ENCODE measurements at regions not wholly inside any gene's neighbourhood (a gene's known extent, or its start where the extent isn't known, plus 50 kb on each side); places are given as distances from the start of the nearest gene placed in this dataset.
A peak's percentile ranks its signal among the peaks of the same experiment; 100 is the strongest.

DNA sequence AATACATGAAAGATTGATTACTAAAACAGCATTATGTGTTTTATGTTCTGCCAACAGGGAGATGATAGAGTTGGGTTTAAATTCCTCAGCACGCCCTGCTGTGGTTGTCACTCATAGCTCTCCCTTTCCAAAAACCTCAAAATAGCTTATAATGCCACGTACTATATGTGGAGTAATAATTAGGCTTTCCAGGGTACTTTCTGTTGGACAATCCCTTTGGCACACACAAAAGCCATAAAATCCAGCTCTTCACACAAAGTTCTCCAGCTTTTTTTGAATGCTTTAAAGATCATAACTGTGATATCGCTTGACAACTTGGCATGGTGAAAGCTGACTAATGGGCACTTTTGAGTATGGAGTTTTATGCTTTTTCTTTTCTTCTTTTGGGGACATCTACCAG lies 145.3 kb upstream of the DCN start:
- intact Hi-C loops (cut with DNase I; ENCODE audit: low total_unique reads) = loop anchor here (5.0 kb wide), 1 partner anchor 151 kb away; no protein-coding TSS in a partner anchor
- no peaks in the 10 kb centered on the region for H3K4me1 ChIP-seq

GRCh38 chr12:91327131-91327530 lies 144.5 kb upstream of the DCN start:
- DNase-seq = no peak
- H3K27me3 ChIP-seq = no peaks in the 10 kb centered on the region
- no peak for TF ChIP-seq CTCF (IDR thresholded peaks at IDR 0.05)
- TF ChIP-seq POLR2A (IDR thresholded peaks at IDR 0.05) = no peak
- intact Hi-C loops (cut with DNase I; ENCODE audit: low total_unique reads) = loop anchor here (5.0 kb wide), 1 partner anchor 150 kb away; no protein-coding TSS in a partner anchor
- H3K4me1 ChIP-seq = no peaks in the 10 kb centered on the region
- H3K36me3 ChIP-seq = no peaks in the 10 kb centered on the region
- H3K4me3 ChIP-seq = peak overlapping the region in 1 of 2 donors; percentile 13
- H3K9me3 ChIP-seq = no peaks in the 10 kb centered on the region
- H3K27ac ChIP-seq = peak overlapping the region; percentile 81 to 87

More for the DNA sequence above, 145.3 kb upstream of the DCN start:
- H3K36me3 ChIP-seq = no peaks in the 10 kb centered on the region
- no peak overlapping the region for H3K4me3 ChIP-seq
- H3K27me3 ChIP-seq = no peaks in the 10 kb centered on the region
- H3K9me3 ChIP-seq = no peaks in the 10 kb centered on the region
- H3K27ac ChIP-seq = peak overlapping the region; percentile 81 to 87
- TF ChIP-seq POLR2A (IDR thresholded peaks at IDR 0.05) (no peak), CTCF (IDR thresholded peaks at IDR 0.05) (no peak)
- no peak for DNase-seq

DNA sequence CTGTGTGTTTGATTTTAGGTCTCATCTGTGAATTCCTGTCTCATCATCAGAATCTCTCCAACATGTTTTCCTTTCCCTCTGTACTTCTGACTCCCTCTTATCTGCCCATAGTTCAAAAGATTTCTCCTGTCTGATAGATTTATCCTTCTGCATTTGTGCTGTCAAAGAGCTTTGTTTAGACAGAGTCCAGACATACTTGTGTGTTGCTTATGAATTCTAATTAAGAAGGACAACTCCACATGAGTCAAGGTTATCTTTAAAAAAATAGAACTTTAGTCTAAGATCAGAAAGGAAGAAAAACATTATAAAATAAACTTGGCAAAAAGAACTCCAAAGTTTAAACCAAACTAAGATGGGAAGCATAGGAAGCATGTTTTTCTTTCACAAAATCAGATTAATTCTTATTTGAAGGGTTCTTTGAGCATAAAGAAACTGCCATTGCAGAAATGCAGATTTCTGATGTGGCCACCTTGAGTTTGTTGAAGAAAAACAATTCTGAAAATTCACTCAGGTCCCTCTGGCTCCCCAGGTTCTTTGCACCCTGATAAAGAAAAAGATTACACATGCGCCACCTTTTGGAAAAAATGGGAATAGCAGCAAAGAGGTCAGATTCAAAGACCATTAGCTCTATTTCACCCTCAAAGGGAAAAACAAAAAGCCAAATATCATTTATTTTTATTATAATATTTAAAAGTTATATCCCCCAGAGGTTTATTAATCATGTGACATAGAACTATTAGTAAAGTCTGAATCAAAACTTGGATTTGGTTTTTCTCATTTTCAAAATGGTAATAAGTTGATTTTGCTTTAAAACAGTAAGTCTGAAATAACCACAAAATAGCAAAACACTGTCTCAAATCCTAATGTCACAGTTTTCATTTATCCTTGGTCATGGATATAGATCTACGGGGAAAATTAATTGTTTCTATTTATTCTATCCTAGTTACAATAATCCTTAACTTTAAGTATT lies 143.7 kb upstream of the DCN start:
- Histone ChIP-seq H3K27me3 (no peaks in the 10 kb centered on the region), H3K4me1 (no peaks in the 10 kb centered on the region), H3K4me3 (peak overlapping the region in 1 of 2 donors; percentile 13), H3K36me3 (no peaks in the 10 kb centered on the region), H3K9me3 (no peaks in the 10 kb centered on the region), H3K27ac (peak overlapping the region; percentile 81 to 87)
- peak; percentile 36 to 78 for DNase-seq
- intact Hi-C loops (cut with DNase I; ENCODE audit: low total_unique reads) = loop anchor here (5.0 kb wide), 1 partner anchor 149 kb away; no protein-coding TSS in a partner anchor
- TF ChIP-seq CTCF (IDR thresholded peaks at IDR 0.05) (peak; percentile 68 to 82 (median 79)), POLR2A (IDR thresholded peaks at IDR 0.05) (no peak)

DNA sequence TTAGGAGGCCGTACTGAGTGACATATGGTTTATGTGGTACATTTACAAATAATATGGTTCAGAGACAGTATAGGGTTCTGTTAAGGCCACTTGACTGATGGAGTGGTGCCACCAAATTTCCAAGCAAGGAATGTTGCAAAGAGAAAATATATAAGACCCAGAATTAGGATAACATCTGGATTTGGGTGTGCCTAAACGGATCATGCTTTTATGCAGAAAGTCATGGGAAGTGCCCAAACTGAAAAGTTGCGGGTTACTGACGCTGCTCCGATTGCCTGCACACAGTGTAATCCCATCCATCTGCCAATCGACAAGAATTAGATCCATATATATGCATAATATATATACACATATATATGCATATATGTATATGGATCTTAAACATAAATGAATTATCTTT lies 138.4 kb upstream of the DCN start:
- H3K36me3 ChIP-seq = no peaks in the 10 kb centered on the region
- H3K4me1 ChIP-seq = no peaks in the 10 kb centered on the region
- intact Hi-C loops (cut with DNase I; ENCODE audit: low total_unique reads) = no loop called here
- H3K27me3 ChIP-seq = no peaks in the 10 kb centered on the region
- H3K4me3 ChIP-seq = no peak overlapping the region
- no peaks in the 10 kb centered on the region for H3K9me3 ChIP-seq
- H3K27ac ChIP-seq = no peak overlapping the region
- no peak for DNase-seq
- TF ChIP-seq POLR2A (IDR thresholded peaks at IDR 0.05) (no peak), CTCF (IDR thresholded peaks at IDR 0.05) (no peak)

All from uterus (tissue), 3 donors.